GM21576 (cell line): ENCODE measurements at regions not wholly inside any gene's neighbourhood (a gene's known extent, or its start where the extent isn't known, plus 50 kb on each side); places are given as distances from the start of the nearest gene placed in this dataset.
"Not testable (repeated sequence)": the region's sequence is repeated elsewhere in the genome, so short reads cannot be mapped to it uniquely, and the experiment has no call there.

Source experiments
- ATAC-seq: cut with Tn5 transposase; IDR thresholded peaks from one replicate; pipeline ENCODE4 v1.9.1; 2021; ENCODE audit warnings: mild to moderate bottlenecking, moderate library complexity; ENCODE audit not compliant: unreplicated experiment

DNA sequence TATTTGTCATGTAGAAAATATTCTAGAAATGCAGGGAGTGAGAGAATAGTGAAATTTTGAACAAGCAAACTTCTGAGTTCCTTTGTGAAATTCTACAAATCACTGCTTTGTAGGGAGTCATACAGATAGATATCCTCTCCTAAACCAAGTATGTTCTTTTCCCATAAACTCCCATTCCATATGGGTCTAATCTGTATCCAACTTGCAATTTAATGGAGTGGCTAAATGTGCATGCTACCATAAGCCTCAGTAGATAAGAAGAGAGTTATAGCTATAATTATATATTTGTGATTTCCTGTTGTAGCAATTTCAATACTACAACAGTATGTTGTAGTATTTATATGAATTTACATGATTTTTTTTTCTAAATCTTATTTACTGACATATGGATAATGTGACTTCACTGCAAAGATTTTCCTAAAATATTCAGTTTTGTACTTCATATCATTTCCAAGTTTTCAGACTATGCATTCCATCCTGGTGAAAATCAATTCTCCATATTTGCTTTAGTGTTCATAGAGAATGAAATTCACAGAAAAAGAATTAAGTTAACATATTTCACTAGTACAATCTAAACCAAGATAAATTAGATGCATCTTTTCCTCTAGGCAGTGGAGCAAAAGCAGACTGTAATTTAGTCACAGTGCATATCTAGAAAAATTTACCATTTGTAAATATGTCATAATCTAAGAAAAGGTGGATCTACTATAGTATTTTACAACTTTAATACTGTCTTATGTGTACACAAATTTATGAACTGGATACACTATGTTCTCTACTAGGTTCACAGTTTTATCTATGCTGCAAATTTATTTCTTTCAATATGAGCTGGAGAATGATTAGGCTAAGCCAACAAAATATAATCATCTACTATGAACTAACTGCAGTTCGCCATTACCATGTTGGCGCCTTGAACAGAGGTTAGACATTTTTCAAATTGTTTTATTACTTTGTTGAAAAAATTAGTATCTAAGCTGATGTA lies 372.9 kb upstream of the NDST3 start:
- ATAC-seq: no peak

DNA sequence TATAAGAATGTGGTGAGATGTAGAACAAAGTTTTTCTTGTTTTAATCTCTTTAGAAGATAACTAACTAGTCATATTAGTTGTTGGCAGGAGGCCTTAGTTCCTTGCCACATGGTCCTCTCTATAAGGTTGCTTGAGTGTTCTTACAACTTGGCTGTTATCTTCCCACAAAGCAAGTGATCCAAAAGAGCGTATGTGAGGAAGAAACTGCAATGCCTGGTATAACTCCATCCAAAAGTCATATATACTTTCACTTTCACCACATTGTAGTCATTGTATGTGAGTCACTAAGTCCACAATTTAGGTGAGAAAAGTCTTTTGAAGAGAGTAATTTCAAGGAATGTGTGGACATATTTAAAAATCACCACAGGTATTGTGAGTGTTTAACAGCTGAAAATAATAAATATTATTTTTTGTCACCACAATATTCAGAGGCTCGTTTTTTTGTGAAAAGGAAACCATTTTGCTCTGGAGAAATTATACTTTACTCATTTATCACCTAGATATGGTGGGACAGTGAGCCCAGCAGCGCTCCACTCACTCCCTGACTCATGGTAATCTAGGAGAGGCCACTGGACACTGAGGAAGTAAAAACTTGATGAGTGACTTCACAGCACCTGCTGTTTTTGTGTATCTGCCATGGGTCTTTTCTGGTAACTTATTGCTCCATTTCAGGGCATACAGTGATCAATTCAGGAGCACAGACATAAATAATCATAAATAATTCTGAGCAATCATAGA lies 369.4 kb upstream of the NDST3 start:
- no peak for ATAC-seq

DNA sequence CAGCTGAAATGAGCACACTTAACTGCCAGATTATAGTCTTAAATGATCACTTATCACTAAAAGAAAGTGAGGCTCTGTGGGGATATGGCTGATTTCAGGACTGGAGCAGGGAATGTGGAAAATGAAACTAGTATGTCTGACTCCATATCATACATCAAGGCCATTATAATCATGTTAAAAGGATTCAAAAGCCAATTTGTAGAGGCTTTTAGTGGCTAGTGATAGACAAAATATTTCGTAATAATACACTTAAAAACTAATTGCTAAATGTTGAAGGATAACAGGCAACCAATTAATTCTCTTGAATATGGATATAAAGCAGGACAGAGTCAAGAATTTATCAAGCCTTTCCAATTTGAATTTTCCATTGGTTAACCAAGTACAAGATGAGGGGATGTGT lies 358.1 kb upstream of the NDST3 start:
- ATAC-seq: no peak

DNA sequence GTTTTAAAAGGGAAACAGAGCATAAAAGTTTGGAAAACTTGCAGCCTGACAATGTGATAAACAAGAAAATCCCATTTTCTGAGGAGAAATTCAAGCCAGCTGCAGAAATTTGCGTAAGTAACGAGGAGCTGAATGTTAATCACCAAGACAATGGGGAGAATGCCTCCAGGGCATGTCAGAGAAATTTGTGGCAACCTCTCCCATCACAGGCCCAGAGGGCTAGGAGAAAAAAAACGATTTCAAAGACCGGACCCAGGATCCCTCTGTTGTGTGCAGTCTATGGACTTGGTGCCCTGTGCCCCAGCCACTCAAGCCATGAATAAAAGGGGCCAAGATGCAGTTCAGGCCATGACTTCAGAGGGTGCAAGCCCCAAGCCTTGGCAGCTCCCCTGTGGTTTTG lies 355.4 kb upstream of the NDST3 start:
- no peak for ATAC-seq

DNA sequence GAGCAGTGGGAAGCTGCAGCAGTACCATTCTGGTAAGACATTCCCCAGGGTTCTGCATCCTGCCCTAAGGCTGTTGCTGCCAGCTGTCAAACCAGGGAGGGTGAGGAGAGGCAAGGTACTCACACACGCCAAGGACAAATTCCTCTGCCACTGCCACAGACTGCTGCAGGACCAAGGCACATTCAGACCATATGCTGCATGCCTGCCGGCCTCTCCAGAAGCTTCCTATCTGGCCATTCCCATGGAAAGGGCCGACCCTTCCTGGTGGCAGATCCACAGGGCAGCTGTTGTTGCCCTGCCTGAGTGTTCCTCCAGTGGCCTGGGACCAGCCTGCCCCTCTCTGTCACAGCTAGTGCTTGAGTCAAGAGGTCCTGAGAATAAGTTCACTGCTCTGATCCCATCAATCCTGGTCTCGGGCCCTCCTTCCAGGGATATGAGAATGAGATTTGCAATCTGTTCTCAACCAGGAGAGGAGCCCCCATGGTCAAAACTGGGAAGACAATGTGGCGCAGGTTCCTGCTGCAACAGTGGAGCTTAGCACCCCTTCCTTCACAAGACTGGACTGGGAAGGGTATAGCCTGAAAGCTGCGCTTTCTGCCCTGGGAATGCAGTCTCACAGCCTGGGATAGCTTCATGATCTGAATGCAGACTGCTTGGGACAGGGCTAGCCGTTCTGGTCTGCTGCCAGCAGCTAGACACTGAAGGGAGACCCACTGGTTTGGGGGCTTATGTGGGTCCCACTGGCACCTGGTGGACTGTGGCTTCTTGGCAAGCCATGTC lies 342.5 kb upstream of the NDST3 start:
- ATAC-seq: no peak

DNA sequence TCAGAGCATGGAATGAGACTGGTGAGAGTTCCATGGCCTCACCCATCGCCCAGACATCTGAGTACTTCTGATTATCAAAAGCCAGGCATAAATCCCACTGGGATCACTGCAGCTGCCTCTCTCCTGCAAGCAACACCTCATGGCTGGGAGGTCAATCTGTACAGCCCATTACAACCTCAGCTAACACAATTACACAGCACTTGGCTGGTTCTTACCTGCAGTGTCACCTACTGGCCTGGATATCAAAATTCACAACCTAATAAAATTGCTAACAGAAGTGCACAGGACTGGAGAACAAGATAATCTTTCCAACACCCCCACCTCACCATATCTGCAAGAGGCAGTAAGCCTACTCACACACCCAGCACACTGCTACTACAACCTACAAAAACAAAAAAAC lies 341.7 kb upstream of the NDST3 start:
- no peak for ATAC-seq

DNA sequence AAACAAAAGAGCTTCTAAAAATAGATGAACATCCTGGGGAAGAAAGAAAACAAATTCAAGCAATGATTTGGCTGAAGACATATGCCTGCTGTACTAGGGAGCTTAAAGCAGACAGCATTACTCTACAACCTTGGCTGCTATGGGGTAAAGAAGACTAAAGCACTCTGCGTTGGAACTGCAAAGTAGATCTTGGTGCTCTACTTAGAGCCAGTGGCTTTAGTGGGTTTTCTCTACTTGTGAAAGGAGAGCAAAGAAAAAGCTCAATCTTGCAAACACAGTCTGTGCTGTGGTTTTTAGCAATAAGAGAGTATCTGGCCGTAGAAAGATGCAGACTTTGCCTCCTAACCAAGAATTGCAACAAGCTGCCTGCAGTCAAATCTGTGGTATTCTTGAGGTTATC lies 334.7 kb upstream of the NDST3 start:
- ATAC-seq: no peak

DNA sequence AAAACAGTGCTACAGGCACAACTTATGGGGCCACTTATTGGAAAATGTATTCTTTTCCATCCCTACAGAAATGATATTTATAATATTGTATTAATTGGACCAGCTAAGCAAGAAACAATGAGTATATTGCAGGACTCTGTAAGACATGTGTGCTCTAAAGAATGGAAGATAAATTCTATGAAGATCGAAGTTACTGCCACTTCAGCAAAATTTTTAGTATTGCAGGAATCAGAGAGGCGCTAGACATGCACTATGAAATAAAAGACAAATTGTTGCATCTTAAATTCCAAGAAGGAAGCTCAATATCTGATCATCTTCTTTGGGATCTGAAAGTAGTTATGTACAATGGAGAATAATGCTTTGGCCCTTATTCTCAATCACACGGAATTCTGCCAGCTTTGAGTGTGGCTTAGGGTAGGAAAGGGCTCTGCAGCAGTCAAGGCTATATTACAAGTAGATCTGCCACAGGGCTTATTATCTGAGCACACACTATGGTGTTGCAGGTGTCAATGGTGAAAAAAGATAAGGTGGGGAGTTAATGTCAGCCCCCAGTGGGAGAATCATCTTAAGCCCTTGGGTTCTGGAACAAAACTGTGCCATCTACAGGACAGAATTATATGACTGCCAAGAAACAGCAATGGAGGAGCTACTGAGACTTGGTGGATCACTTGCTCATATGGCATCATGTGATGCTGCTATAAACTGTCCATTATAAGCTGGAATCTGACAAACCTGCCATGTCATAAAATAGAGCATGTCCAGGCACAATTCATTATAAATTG lies 334.0 kb upstream of the NDST3 start:
- no peak for ATAC-seq

DNA sequence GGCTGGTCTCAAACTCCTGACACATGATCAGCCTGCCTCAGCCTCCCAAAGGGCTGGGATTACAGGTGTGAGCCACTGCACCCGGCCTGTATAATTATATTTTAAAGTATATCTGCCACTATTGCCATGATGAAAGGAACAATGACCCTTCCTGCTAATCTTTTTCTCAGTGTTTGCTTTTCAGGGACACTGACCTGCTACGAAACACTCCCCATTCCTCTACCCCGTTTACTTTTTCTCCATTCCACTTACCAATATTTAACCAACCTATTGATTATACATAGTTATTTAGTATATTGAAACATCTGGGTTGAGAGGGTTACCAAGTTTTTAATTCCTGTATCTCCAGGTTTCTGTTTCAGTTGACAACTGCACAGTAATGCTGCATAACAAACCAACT lies 331.9 kb upstream of the NDST3 start:
- ATAC-seq: no peak

DNA sequence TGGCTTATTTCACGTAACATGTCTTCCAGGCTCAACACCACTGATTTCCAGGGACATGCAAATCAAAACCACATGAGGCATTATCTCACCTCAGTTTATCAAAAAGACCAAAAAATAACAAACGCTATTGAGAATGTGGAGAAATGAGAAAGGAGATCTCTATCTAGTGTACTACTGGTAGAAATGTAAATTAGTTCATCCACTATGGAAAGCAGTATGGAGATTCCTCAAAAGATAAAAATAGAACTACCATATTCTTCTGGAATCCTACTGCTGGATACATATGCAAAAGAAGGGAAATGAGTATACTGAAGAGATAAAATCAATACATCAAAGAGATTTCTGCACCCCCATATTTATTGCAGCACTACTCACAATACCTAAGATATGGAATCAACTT lies 329.6 kb upstream of the NDST3 start:
- no peak for ATAC-seq

DNA sequence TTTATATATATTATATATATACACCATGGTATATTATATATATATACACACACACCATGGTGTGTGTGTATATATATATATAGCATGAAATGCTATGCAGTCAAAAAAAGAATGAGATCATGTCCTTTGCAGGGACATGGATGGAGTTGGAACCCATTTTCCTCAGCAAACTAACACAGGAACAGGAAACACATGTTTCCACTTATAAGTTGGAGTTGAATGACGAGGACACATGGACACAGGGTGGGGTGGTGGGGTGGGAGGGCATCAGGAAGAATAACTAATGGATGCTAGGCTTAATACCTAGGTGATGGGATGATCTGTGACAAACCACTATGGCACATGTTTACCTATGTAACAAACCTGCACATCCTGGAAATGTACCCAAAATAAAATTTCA lies 293.6 kb upstream of the NDST3 start:
- no peak for ATAC-seq

DNA sequence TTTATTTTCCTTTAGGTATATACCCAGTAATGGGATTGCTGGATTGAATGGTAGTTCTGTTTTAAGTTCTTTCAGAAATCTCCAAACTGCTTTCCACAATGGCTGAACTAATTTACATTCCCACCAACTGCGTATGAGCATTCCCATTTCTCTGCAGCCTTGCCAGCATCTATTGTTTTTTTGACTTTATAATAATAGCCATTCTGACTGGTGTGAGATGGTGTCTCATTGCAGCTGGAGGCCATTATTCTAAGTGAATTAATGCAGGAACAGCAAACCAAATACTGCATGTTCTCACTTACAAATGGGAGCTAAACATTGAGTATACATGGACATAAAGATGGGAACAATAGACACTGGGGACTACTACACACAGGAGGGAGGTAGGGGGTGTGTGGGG lies 288.9 kb upstream of the NDST3 start:
- not testable (repeated sequence) for ATAC-seq

DNA sequence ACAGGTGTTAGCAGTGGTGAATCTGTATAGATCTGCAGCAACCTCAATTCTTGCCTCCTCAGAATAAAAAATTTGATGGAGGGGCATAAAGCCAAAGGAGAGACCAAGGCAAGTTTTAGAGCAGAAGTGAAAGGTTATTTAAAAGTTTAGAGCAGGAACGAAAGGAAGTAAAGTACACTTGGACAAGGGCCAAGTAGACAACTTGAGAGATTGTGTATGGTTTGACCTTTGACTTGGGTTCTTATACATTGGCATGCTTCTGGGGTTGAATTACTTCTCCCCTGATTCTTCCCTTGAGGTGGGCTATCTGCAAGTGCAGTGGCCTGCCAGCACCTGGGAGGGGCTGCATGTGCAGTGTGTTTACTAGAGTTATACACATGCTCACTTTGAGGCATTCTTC lies 278.8 kb upstream of the NDST3 start:
- no peak for ATAC-seq

DNA sequence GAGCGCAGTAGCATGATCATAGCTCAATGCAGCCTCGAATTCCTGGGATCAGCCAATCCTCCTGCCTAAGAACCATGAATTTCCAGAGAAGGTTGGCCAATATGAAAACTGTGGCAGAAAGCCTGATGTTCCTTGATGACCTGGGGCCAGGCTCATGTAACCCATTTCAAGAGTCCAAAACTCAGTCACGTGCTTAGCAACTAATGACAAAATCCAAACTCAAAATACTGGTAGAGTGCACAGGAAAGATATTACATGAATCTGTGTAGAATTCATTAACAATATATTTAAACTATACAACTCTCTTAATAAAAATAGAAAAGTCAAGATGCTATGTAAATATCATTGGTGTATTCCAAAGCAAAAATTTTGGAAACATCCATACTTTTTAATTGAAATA lies 265.7 kb upstream of the NDST3 start:
- ATAC-seq: no peak

DNA sequence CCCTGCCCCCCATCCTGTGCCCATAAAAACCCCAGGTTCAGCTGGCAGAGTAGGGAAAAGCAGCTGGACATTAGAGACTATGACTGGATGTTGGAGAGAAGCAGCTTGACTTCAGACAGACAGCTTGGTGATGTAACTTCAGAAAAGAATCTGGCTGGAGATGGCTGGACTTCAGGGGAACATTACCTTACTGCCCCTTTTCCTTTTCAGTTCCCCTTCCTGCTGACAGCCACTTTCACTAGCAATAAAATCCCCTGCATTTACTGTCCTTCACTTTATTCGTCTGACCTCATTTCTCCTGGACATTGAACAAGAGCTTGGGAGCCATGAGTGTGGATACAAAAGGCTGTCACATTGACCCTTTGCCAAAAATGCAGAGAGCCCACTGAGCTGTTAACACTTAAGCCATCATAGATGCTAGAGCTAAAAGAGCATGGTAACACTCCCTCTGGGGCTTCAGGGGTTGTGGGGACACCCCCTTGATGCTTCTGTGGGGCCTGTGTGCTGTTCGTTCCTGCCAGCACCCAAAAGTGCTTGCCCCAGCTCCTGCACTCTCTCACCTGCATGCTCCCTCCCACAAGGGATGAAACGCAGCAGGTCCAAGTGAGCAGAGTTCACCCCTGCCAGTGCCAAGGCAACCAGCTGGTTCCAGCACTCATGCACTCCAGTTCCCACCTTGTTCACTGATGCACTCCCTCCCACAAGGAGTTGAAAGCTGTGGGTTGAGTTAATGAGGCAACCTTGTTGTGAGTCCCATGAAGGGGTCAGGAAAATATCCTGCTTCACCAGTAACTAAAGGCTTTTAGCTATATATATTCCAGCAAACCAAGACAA lies 263.8 kb upstream of the NDST3 start:
- no peak for ATAC-seq

DNA sequence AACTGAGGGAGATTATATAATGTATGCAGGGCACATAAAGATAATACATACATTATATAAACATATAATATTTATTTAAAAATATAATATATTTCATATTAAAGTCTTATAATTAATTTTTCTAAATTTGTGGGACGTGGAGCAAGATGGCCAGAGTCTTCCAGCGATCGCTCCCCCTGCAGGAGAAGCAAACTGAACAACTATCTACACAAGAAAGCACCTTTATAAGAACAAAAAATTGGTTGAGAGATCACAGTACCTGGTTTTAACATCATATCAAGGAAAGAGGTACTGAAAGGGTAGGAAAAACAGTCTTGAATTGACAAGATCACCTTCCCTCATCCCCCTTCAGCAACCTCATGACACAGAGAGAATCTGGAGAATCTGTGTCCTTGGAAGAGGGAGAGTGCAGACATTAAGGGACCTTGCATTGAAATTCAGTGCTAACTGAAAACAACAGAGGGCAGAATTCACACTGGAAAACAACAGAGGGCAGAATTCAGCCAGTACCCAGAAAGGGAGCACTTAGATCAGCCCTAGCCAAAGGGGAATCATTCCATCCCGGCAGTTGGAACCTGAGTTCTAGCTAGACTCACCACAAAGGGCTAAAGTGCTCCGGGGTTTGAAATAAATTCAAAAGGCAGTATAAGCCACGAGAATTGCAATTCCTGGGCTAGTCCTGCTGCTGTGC lies 262.5 kb upstream of the NDST3 start:
- ATAC-seq: no peak

DNA sequence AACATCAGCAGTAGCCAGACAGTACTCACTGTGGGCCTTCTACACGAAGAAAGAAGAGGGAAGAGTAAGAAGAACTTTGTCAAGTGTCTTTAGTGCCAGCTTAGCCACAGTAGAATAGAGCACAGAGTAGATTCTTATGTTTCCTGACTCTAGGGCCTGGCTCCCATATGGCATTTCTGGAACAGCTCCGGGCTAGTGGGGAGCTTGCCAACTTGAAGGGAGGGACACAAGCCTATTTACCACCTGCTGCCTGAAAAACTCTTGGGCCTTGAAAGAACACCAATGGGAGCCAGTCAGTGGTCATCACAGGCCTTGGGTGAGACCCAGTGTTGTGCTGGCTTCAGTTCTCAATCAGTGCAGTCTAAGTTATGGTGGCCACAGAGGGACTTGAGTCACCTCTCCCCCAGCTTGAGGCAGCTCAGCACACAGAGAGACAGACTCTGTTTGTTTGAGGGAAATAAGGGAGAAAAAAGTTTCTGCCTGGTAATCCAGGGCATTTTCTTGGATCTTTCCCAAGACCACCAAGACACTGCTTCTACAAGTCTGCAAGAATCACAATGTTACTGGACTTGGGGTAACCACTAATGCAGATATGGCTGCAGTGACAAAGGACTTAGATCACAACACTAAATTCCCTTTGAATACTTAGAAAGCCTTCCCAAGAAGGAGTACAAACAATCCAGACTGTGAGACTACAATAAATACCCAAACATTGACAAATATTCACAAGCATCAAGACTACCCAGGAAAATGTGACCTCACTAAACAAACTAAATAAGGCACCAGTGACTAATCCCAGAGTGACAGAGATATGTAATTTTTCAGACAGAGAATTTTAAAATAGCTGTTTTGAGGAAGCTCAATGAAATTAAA lies 261.0 kb upstream of the NDST3 start:
- ATAC-seq: no peak

DNA sequence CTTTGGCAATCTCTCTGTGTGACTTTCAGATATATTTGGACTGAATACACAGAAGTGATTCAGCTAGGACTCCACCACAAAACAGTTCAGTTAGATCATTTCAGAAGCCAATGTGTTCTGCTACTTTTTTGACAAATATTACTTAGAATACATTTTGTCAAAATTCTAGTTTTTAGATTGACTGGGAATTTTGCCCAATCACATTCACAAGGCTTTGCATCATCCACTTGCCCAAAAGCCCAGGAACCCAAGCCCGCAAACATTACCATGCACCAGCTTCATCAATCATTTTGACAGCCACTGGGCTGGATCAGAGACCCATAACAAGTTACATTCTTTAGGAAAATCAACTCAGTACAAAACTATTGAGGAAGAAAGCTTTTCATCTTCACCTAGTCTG lies 256.6 kb upstream of the NDST3 start:
- no peak for ATAC-seq
